ENCODE measurements at regions not wholly inside any gene's neighbourhood (a gene's known extent, or its start where the extent isn't known, plus 50 kb on each side); places are given as distances from the start of the nearest gene placed in this dataset.

GRCh38 chr7:41294556-41295454 lies 408.1 kb downstream of the INHBA start:
- DNase-seq (ENCODE audit: low spot score), result no peak

GRCh38 chr7:41292487-41292886 lies 410.4 kb downstream of the INHBA start:
- no peak for DNase-seq (ENCODE audit: low spot score)

DNA sequence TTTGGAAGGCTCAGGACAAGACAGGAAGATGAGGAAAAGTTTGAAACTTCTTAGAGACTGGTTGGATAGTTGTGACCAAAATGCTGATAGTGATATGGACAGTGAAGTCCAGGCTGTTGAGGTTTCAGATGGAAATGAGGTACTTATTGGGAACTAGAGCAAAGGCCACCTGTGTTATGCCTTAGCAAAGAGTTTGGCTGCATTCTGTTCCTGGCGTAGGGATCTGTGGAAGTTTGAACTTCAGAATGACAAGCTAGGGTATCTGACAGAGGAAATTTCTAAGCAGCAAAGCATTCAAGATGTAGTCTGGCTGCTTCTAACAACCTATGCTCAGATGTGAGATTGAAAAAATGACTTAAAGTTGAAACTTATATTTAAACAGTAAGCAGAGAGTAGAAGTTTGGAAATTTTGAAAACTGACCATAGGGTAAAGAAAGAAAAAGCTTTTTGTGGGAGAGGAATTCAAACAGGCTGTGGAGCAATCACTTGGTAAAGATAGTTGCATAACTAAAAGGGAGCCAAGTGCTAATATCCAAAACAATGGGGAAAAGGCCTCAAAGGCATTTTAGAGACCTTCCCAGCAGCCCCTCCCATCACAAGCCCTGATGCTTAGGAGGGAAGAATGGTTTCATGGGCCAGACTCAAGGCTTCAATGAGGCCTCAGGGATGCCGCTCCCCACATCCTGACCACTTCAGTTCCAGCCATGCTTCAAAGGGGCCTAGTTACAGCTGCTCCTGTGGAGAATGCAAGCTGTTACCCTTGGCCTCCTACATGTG lies 415.1 kb downstream of the INHBA start:
- no peak for DNase-seq (ENCODE audit: low spot score)

DNA sequence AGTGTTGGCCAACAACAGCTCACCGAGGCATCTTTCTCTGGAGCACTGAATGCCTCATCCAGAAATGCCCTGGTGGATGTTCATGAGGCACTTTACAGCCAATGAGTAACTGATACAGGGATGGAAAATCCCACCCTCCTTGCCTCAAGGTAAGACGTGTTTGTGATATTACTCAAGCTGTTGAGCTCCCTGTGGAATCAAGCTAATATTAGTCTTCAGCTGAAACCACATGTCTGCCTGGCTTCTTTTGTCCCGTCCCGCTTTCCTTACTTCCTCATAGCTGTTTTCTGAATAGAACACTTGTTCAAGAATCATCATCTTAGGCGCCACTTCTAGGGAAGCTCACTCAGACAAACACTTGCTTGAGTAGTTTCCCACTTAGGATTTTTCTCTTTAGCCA lies 422.4 kb downstream of the INHBA start:
- DNase-seq (ENCODE audit: low spot score), result no peak

GRCh38 chr7:41277561-41277960 lies 425.3 kb downstream of the INHBA start:
- no peak for DNase-seq (ENCODE audit: low spot score)

DNA sequence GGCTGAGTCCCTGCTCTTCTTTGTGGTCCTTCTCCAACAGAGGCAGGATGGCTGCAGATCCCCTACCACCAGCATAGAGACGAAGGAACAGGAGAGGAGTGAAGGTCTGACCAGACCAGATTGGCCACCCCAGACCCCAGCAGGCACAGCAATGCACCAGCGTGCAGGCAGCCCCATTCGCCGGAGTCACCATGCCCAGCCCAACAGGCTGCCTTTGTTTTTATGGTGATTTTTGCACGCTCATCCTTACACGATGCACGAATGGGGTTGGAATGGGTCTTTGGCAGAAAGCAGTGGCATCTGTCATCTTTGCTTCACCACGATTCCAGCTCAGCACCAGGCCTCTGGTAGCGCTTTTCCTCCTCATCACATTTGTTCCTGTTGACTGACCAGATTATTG lies 427.6 kb downstream of the INHBA start:
- no peak for DNase-seq (ENCODE audit: low spot score)

DNA sequence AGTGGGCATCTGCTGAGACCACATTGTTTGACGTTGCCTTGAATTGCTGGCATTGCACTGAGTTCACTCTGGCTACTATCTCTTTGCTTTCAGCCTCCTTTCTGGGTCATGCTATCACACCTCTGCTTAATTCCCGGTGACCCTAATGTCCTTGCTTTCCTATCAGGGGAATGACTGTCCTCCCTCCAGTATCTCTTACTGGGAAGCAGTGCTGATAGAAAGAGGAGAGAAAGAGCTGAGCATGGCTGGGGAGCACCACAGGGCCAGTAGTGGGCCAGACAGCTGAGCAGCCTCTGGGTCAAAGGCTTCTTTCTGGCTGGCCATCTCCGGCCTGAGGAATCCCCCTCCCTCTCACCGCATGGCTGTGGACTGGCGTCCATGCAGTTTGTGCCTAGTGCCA lies 428.7 kb downstream of the INHBA start:
- DNase-seq (ENCODE audit: low spot score), result no peak

DNA sequence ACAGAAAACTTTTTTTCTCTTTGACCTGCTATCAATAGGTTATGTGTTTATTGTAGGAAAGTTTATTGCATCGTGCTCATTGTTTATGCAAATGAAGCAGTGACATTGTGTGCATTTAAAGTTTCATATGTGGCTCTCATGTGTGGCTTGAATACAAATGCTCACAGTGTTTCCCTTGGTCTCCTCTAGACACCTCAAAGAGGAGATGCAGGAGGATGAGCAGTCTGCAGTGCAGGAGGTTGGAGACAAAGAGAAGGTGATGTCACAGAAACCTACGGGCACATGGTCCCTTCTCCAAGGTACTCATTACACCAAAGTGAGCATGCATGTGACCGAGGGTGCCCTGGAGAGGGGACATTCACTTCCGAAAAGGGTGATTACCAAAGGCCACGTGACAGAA lies 430.2 kb downstream of the INHBA start:
- no peak for DNase-seq (ENCODE audit: low spot score)

GRCh38 chr7:41268878-41269277 lies 434.0 kb downstream of the INHBA start:
- no peak for DNase-seq (ENCODE audit: low spot score)

DNA sequence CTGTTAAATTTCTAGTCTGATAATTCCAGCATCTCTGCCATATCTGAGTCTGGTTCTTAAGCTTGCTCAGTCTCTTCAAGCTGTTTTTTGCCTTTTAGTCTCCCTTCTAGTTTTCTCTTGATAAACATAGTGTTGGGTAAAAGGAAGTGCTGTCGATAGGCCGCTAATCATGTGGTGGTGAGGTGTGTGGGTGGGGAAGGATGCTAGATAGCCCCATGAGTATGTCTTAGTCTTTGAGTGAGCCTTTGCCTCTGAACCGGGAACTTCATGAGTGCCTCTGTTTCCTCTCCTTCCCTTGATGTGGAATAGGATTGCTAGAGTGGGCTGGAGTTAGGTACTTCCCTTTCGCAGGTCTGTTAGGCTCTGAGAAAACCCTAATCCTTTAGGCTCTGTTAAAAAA lies 441.8 kb downstream of the INHBA start:
- no peak for DNase-seq (ENCODE audit: low spot score)

GRCh38 chr7:41257660-41258059 lies 445.2 kb downstream of the INHBA start:
- no peak for DNase-seq (ENCODE audit: low spot score)

DNA sequence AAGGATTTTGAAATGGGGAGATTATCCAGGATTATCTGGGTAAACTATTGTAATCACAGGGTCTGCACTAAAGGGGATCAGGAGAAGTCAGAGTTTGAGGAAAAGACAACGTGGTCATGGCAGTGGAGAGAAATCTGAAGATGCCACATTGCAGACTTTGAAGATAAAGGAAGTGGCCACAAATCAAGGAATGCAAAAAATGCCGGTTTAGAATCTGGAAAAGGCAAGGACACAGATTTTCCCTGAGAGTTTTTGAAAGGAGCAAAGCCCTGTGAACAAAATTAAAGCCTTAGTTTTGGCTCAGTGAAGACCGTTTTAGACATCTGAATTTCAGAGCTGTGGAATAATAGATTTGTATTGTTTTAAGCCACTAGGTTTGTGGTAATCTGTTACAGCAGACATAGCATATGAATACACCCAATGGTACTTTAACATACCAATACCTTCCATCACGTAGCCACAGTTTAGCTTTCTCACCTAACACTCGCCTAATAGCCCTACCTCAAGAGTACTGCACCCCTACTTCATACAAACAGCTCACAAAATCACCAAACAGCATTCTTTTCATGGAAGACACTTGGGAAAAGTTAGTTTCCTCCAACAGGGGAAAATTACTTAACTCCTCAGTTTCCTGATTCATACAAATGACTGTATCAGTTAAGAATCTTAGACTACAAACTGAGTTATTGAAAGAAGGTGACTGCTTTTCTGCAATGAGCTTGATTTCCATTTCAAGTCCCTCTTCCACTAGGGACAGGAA lies 446.5 kb downstream of the INHBA start:
- DNase-seq (ENCODE audit: low spot score), result no peak

DNA sequence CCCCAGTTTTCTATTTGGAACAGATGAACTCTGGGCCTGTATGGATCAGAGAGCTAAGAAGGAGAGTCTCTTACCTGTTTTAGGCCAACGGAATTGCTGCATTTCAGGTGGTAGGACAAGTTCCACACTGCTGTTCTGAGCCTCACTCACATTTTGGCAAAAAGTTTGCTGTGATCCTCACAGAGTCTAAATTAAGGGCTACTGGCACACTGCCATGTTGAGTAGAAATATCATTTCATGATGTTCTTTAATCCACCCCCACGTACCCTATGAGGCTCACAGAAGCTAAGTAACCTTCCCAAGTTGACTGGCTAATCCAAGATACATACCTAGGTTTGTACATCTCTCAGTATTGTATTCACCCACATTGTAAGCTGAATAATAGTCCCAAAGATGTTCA lies 447.2 kb downstream of the INHBA start:
- DNase-seq (ENCODE audit: low spot score), result no peak

- DNase-seq (ENCODE audit: low spot score), result no peak
Observed at GRCh38 chr7:41255113-41255512, 447.8 kb downstream of the INHBA start.

DNA sequence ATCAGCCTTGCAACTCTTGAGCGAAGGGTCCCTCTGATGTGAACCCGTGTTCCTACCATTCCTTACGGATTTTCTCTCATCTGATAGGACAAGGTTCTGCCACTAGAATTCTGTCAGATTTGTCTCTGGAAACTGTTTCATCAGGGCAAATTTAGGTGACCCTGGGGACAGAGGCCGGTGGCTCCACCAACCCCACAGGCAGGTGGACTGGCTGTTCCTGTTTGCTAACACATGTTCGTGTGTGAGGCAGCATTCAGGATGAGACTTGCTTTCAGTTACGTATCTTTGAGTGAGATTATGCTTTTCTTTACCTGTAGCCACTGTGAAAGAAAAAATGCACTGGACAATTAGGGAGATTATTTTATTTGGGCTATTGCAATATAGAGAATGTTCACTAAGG lies 449.9 kb downstream of the INHBA start:
- no peak for DNase-seq (ENCODE audit: low spot score)

DNA sequence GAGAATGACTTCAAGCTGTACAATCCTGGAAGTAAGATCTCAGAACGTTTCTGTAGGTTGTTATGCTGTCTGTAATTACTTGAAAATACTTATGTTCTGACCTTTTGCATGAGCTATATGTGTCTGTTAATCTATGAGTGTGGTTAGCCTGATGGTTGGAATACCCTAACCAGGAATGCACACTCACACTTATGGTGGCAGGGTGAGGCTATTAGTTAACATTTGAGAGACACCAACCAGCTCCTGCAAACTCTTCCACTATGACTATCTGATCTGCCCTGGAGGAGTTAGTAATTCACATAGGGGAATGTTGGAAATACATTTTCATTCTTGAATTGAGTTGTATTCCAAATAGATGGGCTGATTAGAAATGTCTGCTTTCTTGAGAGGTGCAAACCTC lies 450.3 kb downstream of the INHBA start:
- DNase-seq (ENCODE audit: low spot score), result no peak

GRCh38 chr7:41247143-41247865 lies 455.6 kb downstream of the INHBA start:
- DNase-seq (ENCODE audit: low spot score), result no peak

- DNase-seq (ENCODE audit: low spot score), result no peak
Observed at GRCh38 chr7:41245916-41246315, 457.0 kb downstream of the INHBA start.

DNA sequence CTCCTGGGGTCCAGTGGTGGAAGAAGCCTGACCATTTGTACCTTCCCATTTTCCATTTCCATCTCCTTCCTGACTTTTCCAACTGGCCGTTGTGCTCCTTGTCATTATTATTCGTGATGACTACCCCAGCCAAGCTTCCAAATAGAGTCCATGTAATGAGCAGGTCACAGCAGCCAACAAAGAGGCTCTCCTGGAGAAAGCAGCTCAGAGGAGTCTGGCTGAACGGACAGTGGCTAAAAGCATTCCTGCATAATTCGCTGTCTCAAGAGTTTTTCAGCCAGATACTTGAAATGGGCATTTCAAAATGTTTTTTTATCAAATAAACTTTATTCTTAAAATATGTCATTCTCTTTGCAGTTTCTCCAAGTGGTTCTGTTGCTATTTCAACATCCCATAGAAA lies 458.6 kb downstream of the INHBA start:
- no peak for DNase-seq (ENCODE audit: low spot score)

DNA sequence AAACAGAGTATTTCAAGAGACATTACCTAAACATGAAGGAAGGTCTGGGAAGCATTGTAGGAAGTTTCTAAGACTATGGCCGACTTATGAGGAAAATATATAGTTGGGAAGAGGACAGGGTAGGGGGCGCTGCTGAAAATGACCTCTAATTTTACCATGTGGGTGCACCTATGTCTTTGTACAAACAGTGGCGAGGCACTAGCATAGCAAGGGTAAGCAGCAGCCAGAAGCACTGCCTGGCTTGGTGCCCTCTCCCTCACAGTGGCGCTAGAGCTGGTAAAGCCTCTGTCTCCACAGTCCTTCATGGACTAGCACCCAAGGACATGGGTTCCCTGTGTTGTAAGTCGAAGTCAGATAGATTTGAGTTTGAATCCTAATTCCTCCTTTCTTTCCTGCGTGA lies 461.2 kb downstream of the INHBA start:
- DNase-seq (ENCODE audit: low spot score), result no peak

DNA sequence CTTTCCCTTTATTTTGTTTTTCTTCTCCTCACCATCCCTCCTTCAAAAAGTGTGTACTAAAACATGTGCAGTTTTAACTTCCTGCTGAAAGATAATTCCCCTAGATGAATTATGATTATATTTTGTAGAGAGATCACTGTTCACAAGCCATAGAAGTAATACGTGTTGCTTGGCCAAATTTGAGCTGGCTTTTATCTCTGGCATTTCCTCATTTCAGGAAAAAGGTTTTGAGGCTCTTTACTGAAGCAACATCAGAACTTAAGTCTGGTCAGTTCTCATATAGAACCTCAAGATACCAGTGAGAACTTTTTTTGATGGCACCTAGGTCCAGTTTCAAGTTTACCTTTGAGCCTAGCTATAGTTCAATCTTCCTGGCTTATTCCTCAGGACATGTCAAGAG lies 463.3 kb downstream of the INHBA start:
- DNase-seq (ENCODE audit: low spot score), result no peak

- DNase-seq (ENCODE audit: low spot score), result no peak
Observed at GRCh38 chr7:41238851-41239331, 464.0 kb downstream of the INHBA start.
